GM12878 (cell line): ENCODE measurements at regions not wholly inside any gene's neighbourhood (a gene's known extent, or its start where the extent isn't known, plus 50 kb on each side); places are given as distances from the start of the nearest gene placed in this dataset.

ENCODE experiments used
- BCL11A ChIP-seq: IDR thresholded peaks from 2 replicates; pipeline ENCODE4 v1.6.1; 2011; ENCODE audit warnings: low read depth, low read length
- BRCA1 ChIP-seq: IDR thresholded peaks from 2 replicates; pipeline ENCODE4 v1.6.1; 2011; ENCODE audit warnings: low read depth, low read length, improper control_type of control experiment
- CHD2 ChIP-seq: IDR thresholded peaks from 2 replicates; pipeline ENCODE4 v1.6.1; 2011; ENCODE audit warnings: low read depth, low read length, improper control_type of control experiment, borderline replicate concordance
- EGR1 ChIP-seq, 2 experiments: IDR thresholded peaks; 1 replicate in 1 of 2; 2 replicates in 1 of 2; pipeline ENCODE4 v1.6.1; 2011 to 2012; ENCODE audit warnings: low read depth in 2 of 2, low read length in 2 of 2, borderline replicate concordance in 1 of 2, mild to moderate bottlenecking in 1 of 2, moderate library complexity in 1 of 2
- IKZF1 ChIP-seq: fragments of 450-650 bp; conservative IDR thresholded peaks from 2 replicates; pipeline ENCODE4 v1.6.1; 2017; ENCODE audit warnings: antibody characterized with exemption, mild to moderate bottlenecking
- POLR2AphosphoS5 ChIP-seq: IDR thresholded peaks from 2 replicates; pipeline ENCODE4 v1.6.1; 2011; ENCODE audit warnings: mild to moderate bottlenecking, low read length, inconsistent platforms
- RAD21 ChIP-seq: IDR thresholded peaks from 2 replicates; pipeline ENCODE4 v1.6.1; 2011; ENCODE audit warnings: mild to moderate bottlenecking, low read depth, low read length, moderate library complexity; ENCODE audit not compliant: insufficient read depth
- SMARCA5 ChIP-seq: fragments of 450-650 bp; IDR thresholded peaks from 2 replicates; pipeline ENCODE4 v1.6.1; 2017; ENCODE audit warnings: mild to moderate bottlenecking
- TAF1 ChIP-seq: IDR thresholded peaks from 2 replicates; pipeline ENCODE4 v1.6.1; 2011; ENCODE audit warnings: mild to moderate bottlenecking, low read depth, low read length, borderline replicate concordance
- TCF12 ChIP-seq: IDR thresholded peaks from 2 replicates; pipeline ENCODE4 v1.6.1; 2011; ENCODE audit warnings: low read depth, mild to moderate bottlenecking, low read length
- ZNF207 ChIP-seq: fragments of 450-650 bp; IDR thresholded peaks from 2 replicates; pipeline ENCODE4 v1.6.1; 2014; ENCODE audit warnings: antibody characterized with exemption, mild to moderate bottlenecking, borderline replicate concordance
- TF ChIP-seq, protein P1 (sequence below), 3 experiments: IDR thresholded peaks in 2 of 3; conservative IDR thresholded peaks in 1 of 3; 2 replicates each; pipeline ENCODE4 v1.5.1; 2011; ENCODE audit warnings: low read depth in 3 of 3, low read length in 3 of 3, mild to moderate bottlenecking in 3 of 3, control low read depth in 2 of 3, moderate library complexity in 2 of 3, inconsistent platforms in 1 of 3, mixed read lengths in 1 of 3; ENCODE audit not compliant: control insufficient read depth in 2 of 3, insufficient read depth in 1 of 3; ENCODE audit errors: extremely low read depth in 1 of 3
- TF ChIP-seq, protein P2 (sequence below): fragments of 450-650 bp; IDR thresholded peaks from 2 replicates; pipeline ENCODE4 v1.6.1; 2017; ENCODE audit warnings: mild to moderate bottlenecking
- TF ChIP-seq, protein P3 (sequence below): fragments of 450-650 bp; IDR thresholded peaks from 2 replicates; pipeline ENCODE4 v1.6.1; 2014; ENCODE audit warnings: mild to moderate bottlenecking

DNA sequence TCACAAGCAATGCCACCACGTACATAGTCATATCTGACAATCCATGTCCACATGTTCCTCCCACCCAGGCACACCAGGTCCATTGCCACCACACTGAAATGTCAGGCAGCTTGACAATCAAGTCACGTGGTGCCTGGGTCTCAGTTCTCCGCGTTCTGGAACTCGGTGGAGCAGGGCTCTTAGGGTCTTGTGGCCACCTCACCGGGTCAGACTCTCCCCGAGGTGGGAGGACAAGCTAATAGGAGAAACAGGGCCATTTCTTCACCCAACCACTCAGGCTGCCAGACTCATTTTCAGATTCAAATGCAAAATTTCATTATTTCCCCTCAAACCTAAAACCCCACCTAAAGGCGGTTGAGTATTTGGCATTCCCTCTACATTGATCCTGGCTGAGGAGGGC is 200.5 kb upstream of the GAS1 start:
- TF ChIP-seq SMARCA5 (no peak), TAF1 (no peak), BCL11A (no peak), BRCA1 (no peak), IKZF1 (no peak), TCF12 (no peak), POLR2AphosphoS5 (no peak), CHD2 (no peak), RAD21 (no peak), EGR1 (IDR thresholded peaks at IDR 0.05; ENCODE audit: borderline replicate concordance in 1 of 2, low read depth in 2 of 2, low read length in 2 of 2) (no peak), ZNF207 (no peak)
- TF ChIP-seq, protein P1, sequence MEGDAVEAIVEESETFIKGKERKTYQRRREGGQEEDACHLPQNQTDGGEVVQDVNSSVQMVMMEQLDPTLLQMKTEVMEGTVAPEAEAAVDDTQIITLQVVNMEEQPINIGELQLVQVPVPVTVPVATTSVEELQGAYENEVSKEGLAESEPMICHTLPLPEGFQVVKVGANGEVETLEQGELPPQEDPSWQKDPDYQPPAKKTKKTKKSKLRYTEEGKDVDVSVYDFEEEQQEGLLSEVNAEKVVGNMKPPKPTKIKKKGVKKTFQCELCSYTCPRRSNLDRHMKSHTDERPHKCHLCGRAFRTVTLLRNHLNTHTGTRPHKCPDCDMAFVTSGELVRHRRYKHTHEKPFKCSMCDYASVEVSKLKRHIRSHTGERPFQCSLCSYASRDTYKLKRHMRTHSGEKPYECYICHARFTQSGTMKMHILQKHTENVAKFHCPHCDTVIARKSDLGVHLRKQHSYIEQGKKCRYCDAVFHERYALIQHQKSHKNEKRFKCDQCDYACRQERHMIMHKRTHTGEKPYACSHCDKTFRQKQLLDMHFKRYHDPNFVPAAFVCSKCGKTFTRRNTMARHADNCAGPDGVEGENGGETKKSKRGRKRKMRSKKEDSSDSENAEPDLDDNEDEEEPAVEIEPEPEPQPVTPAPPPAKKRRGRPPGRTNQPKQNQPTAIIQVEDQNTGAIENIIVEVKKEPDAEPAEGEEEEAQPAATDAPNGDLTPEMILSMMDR (IDR thresholded peaks at IDR 0.05 in 2 of 3, conservative IDR thresholded peaks at IDR 0.05 in 1 of 3; ENCODE audit: control insufficient read depth in 2 of 3, extremely low read depth in 1 of 3, insufficient read depth in 1 of 3, low read depth in 3 of 3, low read length in 3 of 3): no peak
- TF ChIP-seq, protein P2, sequence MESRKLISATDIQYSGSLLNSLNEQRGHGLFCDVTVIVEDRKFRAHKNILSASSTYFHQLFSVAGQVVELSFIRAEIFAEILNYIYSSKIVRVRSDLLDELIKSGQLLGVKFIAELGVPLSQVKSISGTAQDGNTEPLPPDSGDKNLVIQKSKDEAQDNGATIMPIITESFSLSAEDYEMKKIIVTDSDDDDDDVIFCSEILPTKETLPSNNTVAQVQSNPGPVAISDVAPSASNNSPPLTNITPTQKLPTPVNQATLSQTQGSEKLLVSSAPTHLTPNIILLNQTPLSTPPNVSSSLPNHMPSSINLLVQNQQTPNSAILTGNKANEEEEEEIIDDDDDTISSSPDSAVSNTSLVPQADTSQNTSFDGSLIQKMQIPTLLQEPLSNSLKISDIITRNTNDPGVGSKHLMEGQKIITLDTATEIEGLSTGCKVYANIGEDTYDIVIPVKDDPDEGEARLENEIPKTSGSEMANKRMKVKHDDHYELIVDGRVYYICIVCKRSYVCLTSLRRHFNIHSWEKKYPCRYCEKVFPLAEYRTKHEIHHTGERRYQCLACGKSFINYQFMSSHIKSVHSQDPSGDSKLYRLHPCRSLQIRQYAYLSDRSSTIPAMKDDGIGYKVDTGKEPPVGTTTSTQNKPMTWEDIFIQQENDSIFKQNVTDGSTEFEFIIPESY: no peak
- TF ChIP-seq, protein P3, sequence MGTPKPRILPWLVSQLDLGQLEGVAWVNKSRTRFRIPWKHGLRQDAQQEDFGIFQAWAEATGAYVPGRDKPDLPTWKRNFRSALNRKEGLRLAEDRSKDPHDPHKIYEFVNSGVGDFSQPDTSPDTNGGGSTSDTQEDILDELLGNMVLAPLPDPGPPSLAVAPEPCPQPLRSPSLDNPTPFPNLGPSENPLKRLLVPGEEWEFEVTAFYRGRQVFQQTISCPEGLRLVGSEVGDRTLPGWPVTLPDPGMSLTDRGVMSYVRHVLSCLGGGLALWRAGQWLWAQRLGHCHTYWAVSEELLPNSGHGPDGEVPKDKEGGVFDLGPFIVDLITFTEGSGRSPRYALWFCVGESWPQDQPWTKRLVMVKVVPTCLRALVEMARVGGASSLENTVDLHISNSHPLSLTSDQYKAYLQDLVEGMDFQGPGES: no peak
